HEK293 (cell line): ENCODE measurements at regions not wholly inside any gene's neighbourhood (a gene's known extent, or its start where the extent isn't known, plus 50 kb on each side); places are given as distances from the start of the nearest gene placed in this dataset.

Experiments
- BCL11B ChIP-seq: fragments of 450-650 bp; formaldehyde crosslinking; IDR thresholded peaks from 2 replicates; pipeline ENCODE4 v1.5.1; 2016; ENCODE audit warnings: low read depth, missing biosample characterization, missing genetic modification characterization
- FEZF1 ChIP-seq: fragments of 450-650 bp; formaldehyde crosslinking; IDR thresholded peaks from 2 replicates; pipeline ENCODE4 v1.5.1; 2016; ENCODE audit warnings: missing biosample characterization, missing genetic modification characterization
- OVOL3 ChIP-seq: fragments of 450-650 bp; formaldehyde crosslinking; IDR thresholded peaks from 2 replicates; pipeline ENCODE4 v1.5.1; 2016; ENCODE audit warnings: missing biosample characterization, missing genetic modification characterization
- REPIN1 ChIP-seq: fragments of 450-650 bp; formaldehyde crosslinking; IDR thresholded peaks from 2 replicates; pipeline ENCODE4 v1.5.1; 2017; ENCODE audit warnings: missing biosample characterization, missing genetic modification characterization, low read depth
- SALL2 ChIP-seq: fragments of 450-650 bp; formaldehyde crosslinking; IDR thresholded peaks from 2 replicates; pipeline ENCODE4 v1.5.0; 2017; ENCODE audit warnings: missing biosample characterization, mild to moderate bottlenecking, missing genetic modification characterization, borderline replicate concordance
- TRIM28 ChIP-seq: IDR thresholded peaks from 2 replicates; pipeline ENCODE4 v1.6.1; 2011; ENCODE audit warnings: low read length, control low read depth, borderline replicate concordance
- YY1 ChIP-seq: fragments of 450-650 bp; formaldehyde crosslinking; IDR thresholded peaks from 2 replicates; pipeline ENCODE4 v1.5.1; 2018; ENCODE audit warnings: missing biosample characterization, missing genetic modification characterization
- ZBTB1 ChIP-seq: fragments of 450-650 bp; formaldehyde crosslinking; IDR thresholded peaks from 2 replicates; pipeline ENCODE4 v1.5.1; 2016; ENCODE audit warnings: missing biosample characterization, missing genetic modification characterization
- ZBTB20 ChIP-seq: fragments of 450-650 bp; formaldehyde crosslinking; IDR thresholded peaks from 2 replicates; pipeline ENCODE4 v1.5.1; 2016; ENCODE audit warnings: missing biosample characterization, missing genetic modification characterization
- ZBTB21 ChIP-seq: fragments of 450-650 bp; formaldehyde crosslinking; IDR thresholded peaks from 2 replicates; pipeline ENCODE4 v1.5.1; 2017; ENCODE audit warnings: missing biosample characterization, missing genetic modification characterization
- ZEB2 ChIP-seq: fragments of 450-650 bp; formaldehyde crosslinking; IDR thresholded peaks from 2 replicates; pipeline ENCODE4 v1.5.1; 2016; ENCODE audit warnings: missing biosample characterization, missing genetic modification characterization
- ZFP69B ChIP-seq: fragments of 450-650 bp; formaldehyde crosslinking; IDR thresholded peaks from 2 replicates; pipeline ENCODE4 v1.5.1; 2016; ENCODE audit warnings: missing biosample characterization, missing genetic modification characterization
- ZNF133 ChIP-seq: fragments of 450-650 bp; formaldehyde crosslinking; IDR thresholded peaks from 2 replicates; pipeline ENCODE4 v1.5.1; 2016; ENCODE audit warnings: missing biosample characterization, missing genetic modification characterization
- ZNF184 ChIP-seq: fragments of 450-650 bp; IDR thresholded peaks from 2 replicates; pipeline ENCODE4 v1.5.1; 2018; ENCODE audit warnings: missing biosample characterization, mild to moderate bottlenecking, missing genetic modification characterization
- ZNF23 ChIP-seq: fragments of 450-650 bp; formaldehyde crosslinking; IDR thresholded peaks from 2 replicates; pipeline ENCODE4 v1.5.1; 2016; ENCODE audit warnings: missing biosample characterization, missing genetic modification characterization, borderline replicate concordance
- ZNF366 ChIP-seq: fragments of 450-650 bp; formaldehyde crosslinking; conservative IDR thresholded peaks from 2 replicates; pipeline ENCODE4 v1.5.1; 2016; ENCODE audit warnings: missing biosample characterization, missing genetic modification characterization
- ZNF398 ChIP-seq: fragments of 450-650 bp; formaldehyde crosslinking; IDR thresholded peaks from 2 replicates; pipeline ENCODE4 v1.5.1; 2017; ENCODE audit warnings: missing biosample characterization, missing genetic modification characterization
- ZNF433 ChIP-seq: fragments of 450-650 bp; formaldehyde crosslinking; IDR thresholded peaks from 2 replicates; pipeline ENCODE4 v1.5.1; 2016; ENCODE audit warnings: missing biosample characterization, missing genetic modification characterization, low read depth
- ZNF473 ChIP-seq: fragments of 450-650 bp; formaldehyde crosslinking; IDR thresholded peaks from 2 replicates; pipeline ENCODE4 v1.5.1; 2017; ENCODE audit warnings: missing biosample characterization, missing genetic modification characterization
- ZNF513 ChIP-seq: fragments of 450-650 bp; IDR thresholded peaks from 2 replicates; pipeline ENCODE4 v1.5.1; 2018; ENCODE audit warnings: missing biosample characterization, missing genetic modification characterization
- ZNF514 ChIP-seq: fragments of 450-650 bp; formaldehyde crosslinking; IDR thresholded peaks from 2 replicates; pipeline ENCODE4 v1.5.1; 2016; ENCODE audit warnings: missing biosample characterization, missing genetic modification characterization
- ZNF558 ChIP-seq: fragments of 450-650 bp; formaldehyde crosslinking; IDR thresholded peaks from 2 replicates; pipeline ENCODE4 v1.5.1; 2016; ENCODE audit warnings: missing biosample characterization, missing genetic modification characterization
- ZNF600 ChIP-seq: fragments of 450-650 bp; formaldehyde crosslinking; IDR thresholded peaks from 2 replicates; pipeline ENCODE4 v1.5.1; 2016; ENCODE audit warnings: missing biosample characterization, missing genetic modification characterization
- ZNF629 ChIP-seq: fragments of 450-650 bp; formaldehyde crosslinking; IDR thresholded peaks from 2 replicates; pipeline ENCODE4 v1.5.1; 2017; ENCODE audit warnings: missing biosample characterization, missing genetic modification characterization
- ZNF677 ChIP-seq: fragments of 450-650 bp; IDR thresholded peaks from 2 replicates; pipeline ENCODE4 v1.5.0; 2018; ENCODE audit warnings: missing biosample characterization, mild to moderate bottlenecking, missing genetic modification characterization, moderate library complexity
- ZNF830 ChIP-seq: fragments of 450-650 bp; IDR thresholded peaks from 2 replicates; pipeline ENCODE4 v1.5.0; 2018; ENCODE audit warnings: missing biosample characterization, missing genetic modification characterization, low read depth, mild to moderate bottlenecking, moderate library complexity
- ZNF843 ChIP-seq: fragments of 450-650 bp; formaldehyde crosslinking; IDR thresholded peaks from 2 replicates; pipeline ENCODE4 v1.5.1; 2016; ENCODE audit warnings: missing biosample characterization, missing genetic modification characterization
- ZXDB ChIP-seq: fragments of 450-650 bp; formaldehyde crosslinking; IDR thresholded peaks from 2 replicates; pipeline ENCODE4 v1.5.1; 2016; ENCODE audit warnings: missing biosample characterization, missing genetic modification characterization
- TF ChIP-seq, protein P1 (sequence below): fragments of 450-650 bp; formaldehyde crosslinking; IDR thresholded peaks from 2 replicates; pipeline ENCODE4 v1.5.1; 2017; ENCODE audit warnings: missing biosample characterization, missing genetic modification characterization
- TF ChIP-seq, protein P2 (sequence below): sonication (generic); formaldehyde crosslinking; IDR thresholded peaks from 2 replicates; pipeline ENCODE4 v1.8.1; 2022; ENCODE audit warnings: mild to moderate bottlenecking, moderate library complexity, missing genetic modification reagents
- TF ChIP-seq, protein P3 (sequence below): fragments of 450-650 bp; formaldehyde crosslinking; IDR thresholded peaks from 2 replicates; pipeline ENCODE4 v1.5.1; 2016; ENCODE audit warnings: missing biosample characterization, missing genetic modification characterization

DNA sequence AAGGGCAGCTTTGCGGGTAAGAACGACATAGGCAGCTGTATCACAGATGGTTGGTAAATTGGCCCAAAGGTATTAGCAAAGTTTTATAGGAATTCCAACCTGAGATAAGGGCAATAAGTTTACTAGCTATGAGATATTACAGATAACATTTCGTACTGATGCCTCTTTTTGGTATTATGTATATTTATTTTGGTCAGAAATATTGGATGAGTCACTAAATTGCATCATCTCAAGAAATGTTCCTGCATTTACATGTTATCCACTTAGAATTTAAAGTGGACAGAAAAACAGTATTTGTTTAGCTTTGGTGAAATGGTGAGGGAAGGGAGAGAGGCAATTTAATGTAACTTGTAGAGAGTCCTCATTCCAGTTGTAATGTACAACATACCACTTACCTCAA lies 65.1 kb upstream of the PZP start (continued):
- TF ChIP-seq ZXDB (tag by site-specific recombination) (peak; percentile 57; the same call in 1 of the 2 replicates), OVOL3 (no peak), ZNF133 (no peak), YY1 (tag by site-specific recombination) (no peak), ZNF366 (peak; percentile 37; the same call in 1 of the 2 replicates), ZNF184 (no peak), ZNF629 (peak; percentile 49), ZNF558 (tag by site-specific recombination) (0 out of 2 replicates have a peak, but pooled peaks have one; percentile 24), ZNF23 (no peak), ZBTB1 (tag by site-specific recombination) (no peak), ZEB2 (tag by site-specific recombination) (0 out of 2 replicates have a peak, but pooled peaks have one; percentile 56), ZNF473 (tag by site-specific recombination) (no peak), ZNF513 (no peak), ZNF677 (tag by site-specific recombination) (no peak), ZFP69B (tag by site-specific recombination) (peak; percentile 82), ZNF600 (tag by site-specific recombination) (no peak), TRIM28 (no peak), BCL11B (no peak), ZNF433 (tag by site-specific recombination) (no peak), ZNF843 (tag by site-specific recombination) (peak; percentile 63), ZBTB21 (tag by site-specific recombination) (peak; percentile 27; the same call in 1 of the 2 replicates), ZNF830 (no peak), ZNF398 (peak; percentile 62), ZBTB20 (tag by site-specific recombination) (peak; percentile 31; the same call in 1 of the 2 replicates), ZNF514 (tag by site-specific recombination) (no peak), SALL2 (tag by site-specific recombination) (no peak), REPIN1 (tag by site-specific recombination) (no peak), FEZF1 (tag by site-specific recombination) (peak; percentile 70)
- TF ChIP-seq, protein P1, sequence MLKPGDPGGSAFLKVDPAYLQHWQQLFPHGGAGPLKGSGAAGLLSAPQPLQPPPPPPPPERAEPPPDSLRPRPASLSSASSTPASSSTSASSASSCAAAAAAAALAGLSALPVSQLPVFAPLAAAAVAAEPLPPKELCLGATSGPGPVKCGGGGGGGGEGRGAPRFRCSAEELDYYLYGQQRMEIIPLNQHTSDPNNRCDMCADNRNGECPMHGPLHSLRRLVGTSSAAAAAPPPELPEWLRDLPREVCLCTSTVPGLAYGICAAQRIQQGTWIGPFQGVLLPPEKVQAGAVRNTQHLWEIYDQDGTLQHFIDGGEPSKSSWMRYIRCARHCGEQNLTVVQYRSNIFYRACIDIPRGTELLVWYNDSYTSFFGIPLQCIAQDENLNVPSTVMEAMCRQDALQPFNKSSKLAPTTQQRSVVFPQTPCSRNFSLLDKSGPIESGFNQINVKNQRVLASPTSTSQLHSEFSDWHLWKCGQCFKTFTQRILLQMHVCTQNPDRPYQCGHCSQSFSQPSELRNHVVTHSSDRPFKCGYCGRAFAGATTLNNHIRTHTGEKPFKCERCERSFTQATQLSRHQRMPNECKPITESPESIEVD (tag by site-specific recombination): peak; percentile 76
- TF ChIP-seq, protein P2, sequence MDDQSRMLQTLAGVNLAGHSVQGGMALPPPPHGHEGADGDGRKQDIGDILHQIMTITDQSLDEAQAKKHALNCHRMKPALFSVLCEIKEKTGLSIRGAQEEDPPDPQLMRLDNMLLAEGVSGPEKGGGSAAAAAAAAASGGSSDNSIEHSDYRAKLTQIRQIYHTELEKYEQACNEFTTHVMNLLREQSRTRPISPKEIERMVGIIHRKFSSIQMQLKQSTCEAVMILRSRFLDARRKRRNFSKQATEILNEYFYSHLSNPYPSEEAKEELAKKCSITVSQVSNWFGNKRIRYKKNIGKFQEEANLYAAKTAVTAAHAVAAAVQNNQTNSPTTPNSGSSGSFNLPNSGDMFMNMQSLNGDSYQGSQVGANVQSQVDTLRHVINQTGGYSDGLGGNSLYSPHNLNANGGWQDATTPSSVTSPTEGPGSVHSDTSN: no peak
- TF ChIP-seq, protein P3, sequence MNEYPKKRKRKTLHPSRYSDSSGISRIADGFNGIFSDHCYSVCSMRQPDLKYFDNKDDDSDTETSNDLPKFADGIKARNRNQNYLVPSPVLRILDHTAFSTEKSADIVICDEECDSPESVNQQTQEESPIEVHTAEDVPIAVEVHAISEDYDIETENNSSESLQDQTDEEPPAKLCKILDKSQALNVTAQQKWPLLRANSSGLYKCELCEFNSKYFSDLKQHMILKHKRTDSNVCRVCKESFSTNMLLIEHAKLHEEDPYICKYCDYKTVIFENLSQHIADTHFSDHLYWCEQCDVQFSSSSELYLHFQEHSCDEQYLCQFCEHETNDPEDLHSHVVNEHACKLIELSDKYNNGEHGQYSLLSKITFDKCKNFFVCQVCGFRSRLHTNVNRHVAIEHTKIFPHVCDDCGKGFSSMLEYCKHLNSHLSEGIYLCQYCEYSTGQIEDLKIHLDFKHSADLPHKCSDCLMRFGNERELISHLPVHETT: no peak
